GM06990 (cell line): ENCODE measurements at regions not wholly inside any gene's neighbourhood (a gene's known extent, or its start where the extent isn't known, plus 50 kb on each side); places are given as distances from the start of the nearest gene placed in this dataset.

Experiments used
- DNase-seq: peaks from one replicate; pipeline ENCODE4 v3.0.0-alpha.2; 2011; ENCODE audit not compliant: insufficient read length; ENCODE audit errors: extremely low read depth
- H3K27me3 ChIP-seq: replicated peaks from 2 replicates; pipeline ENCODE4 v1.6.0; 2011; ENCODE audit warnings: low read length; ENCODE audit not compliant: control insufficient read depth, insufficient read depth
- H3K36me3 ChIP-seq: 2 replicates; pipeline ENCODE4 v1.5.1; 2011; ENCODE audit warnings: low read length; ENCODE audit not compliant: control insufficient read depth, insufficient read depth
- H3K4me3 ChIP-seq: replicated peaks from 2 replicates; pipeline ENCODE4 v1.5.1; 2011; ENCODE audit warnings: low read depth, mild to moderate bottlenecking, control low read depth, low read length
- CTCF ChIP-seq: IDR thresholded peaks from 2 replicates; pipeline ENCODE4 v1.5.1; 2011; ENCODE audit warnings: low read length, control low read depth, mild to moderate bottlenecking, inconsistent platforms; ENCODE audit not compliant: insufficient read depth, poor library complexity, severe bottlenecking

- no peak for TF ChIP-seq CTCF
- DNase-seq = no peak
- Histone ChIP-seq H3K36me3 (no peaks in the 10 kb centered on the region), H3K4me3 (no peak overlapping the region), H3K27me3 (no peaks in the 10 kb centered on the region)
Measured at GRCh38 chr3:157574531-157574930, 71.3 kb upstream of the VEPH1 start.

- no peak overlapping the region for H3K4me3 ChIP-seq
- no peaks in the 10 kb centered on the region for H3K36me3 ChIP-seq
- no peak for DNase-seq
- no peaks in the 10 kb centered on the region for H3K27me3 ChIP-seq
- no peak for TF ChIP-seq CTCF
Measured at GRCh38 chr3:157573780-157574378, 70.7 kb upstream of the VEPH1 start.

- no peak for TF ChIP-seq CTCF
- no peaks in the 10 kb centered on the region for H3K27me3 ChIP-seq
- DNase-seq = no peak
- H3K4me3 ChIP-seq = no peak overlapping the region
- H3K36me3 ChIP-seq = no peaks in the 10 kb centered on the region
Measured at GRCh38 chr3:157573281-157573680, 70.1 kb upstream of the VEPH1 start.

- DNase-seq = no peak
- Histone ChIP-seq H3K27me3 (no peaks in the 10 kb centered on the region), H3K36me3 (no peaks in the 10 kb centered on the region), H3K4me3 (no peak overlapping the region)
- TF ChIP-seq CTCF = peak; percentile 77
Measured at GRCh38 chr3:157572559-157573270, 69.5 kb upstream of the VEPH1 start.

GRCh38 chr3:157566596-157566995 lies 63.4 kb upstream of the VEPH1 start:
- Histone ChIP-seq H3K27me3 (no peaks in the 10 kb centered on the region), H3K4me3 (no peak overlapping the region), H3K36me3 (no peaks in the 10 kb centered on the region)
- TF ChIP-seq CTCF = no peak
- DNase-seq = no peak
